Mucosa of descending colon (tissue), 3 donors: ENCODE measurements at regions not wholly inside any gene's neighbourhood (a gene's known extent, or its start where the extent isn't known, plus 50 kb on each side); places are given as distances from the start of the nearest gene placed in this dataset.

Experiments
- ATAC-seq: fragments of 200-7000 bp; cut with Tn5 transposase; one replicate; pipeline ENCODE4 v1.9.1; 2020; ENCODE audit warnings: mild to moderate bottlenecking, moderate library complexity
- DNase-seq, 3 donors: peaks; one replicate each; pipeline ENCODE4 v3.0.0-alpha.2; 2020
- H3K36me3 ChIP-seq: fragments of 200-600 bp; one replicate; pipeline ENCODE4 v1.8.0; 2021; ENCODE audit warnings: low read depth, mild to moderate bottlenecking
- H3K4me1 ChIP-seq: fragments of 200-600 bp; one replicate; pipeline ENCODE4 v1.8.0; 2021; ENCODE audit warnings: low read depth, mild to moderate bottlenecking
- H3K4me3 ChIP-seq: fragments of 200-600 bp; one replicate; pipeline ENCODE4 v1.8.0; 2021; ENCODE audit warnings: mild to moderate bottlenecking
- H3K9me3 ChIP-seq: fragments of 200-600 bp; one replicate; pipeline ENCODE4 v1.8.0; 2021; ENCODE audit warnings: mild to moderate bottlenecking
- intact Hi-C, 2 donors: fragments of 100-400 bp; cut with DNase I in 1 of 2; cut with micrococcal nuclease in 1 of 2; formaldehyde crosslinking; loops; one replicate each; pipeline versions ENCODE4 v1.11.0 to v1.11.1; 2022; cut with DNase I, micrococcal nuclease
- TF ChIP-seq, protein P1 (sequence below): fragments of 200-600 bp; IDR thresholded peaks from one replicate; pipeline ENCODE4 v1.8.0; 2022; ENCODE audit warnings: antibody characterized with exemption, mild to moderate bottlenecking
- donor health status: DM: no; HTN: no; CAD: no; lungs with moderate emphysema.
- donor health status: DM: no; HTN: no; CAD: no.
- donor health status: DM: no; HTN: yes; CAD: no.

DNA sequence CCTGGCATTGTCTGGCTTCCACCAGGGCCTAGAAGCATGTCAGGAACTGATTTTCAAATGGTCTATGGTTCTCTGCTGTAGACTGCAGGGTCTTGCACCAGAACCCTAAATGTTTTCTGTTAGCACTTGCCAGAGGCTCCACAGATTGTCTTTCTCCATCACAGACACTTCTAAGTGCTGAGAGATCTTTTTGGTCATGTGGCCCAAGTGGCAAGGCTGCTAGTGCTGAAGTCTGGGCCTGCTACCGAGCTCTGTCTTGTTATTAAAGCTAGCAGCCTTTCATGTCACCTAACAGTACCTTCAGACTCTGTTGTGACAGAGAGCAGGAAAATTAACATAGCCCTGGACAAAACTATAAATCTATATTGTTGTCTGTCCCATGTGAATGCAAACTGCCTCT, 120.7 kb upstream of the BACH2 start:
- TF ChIP-seq, protein P1, sequence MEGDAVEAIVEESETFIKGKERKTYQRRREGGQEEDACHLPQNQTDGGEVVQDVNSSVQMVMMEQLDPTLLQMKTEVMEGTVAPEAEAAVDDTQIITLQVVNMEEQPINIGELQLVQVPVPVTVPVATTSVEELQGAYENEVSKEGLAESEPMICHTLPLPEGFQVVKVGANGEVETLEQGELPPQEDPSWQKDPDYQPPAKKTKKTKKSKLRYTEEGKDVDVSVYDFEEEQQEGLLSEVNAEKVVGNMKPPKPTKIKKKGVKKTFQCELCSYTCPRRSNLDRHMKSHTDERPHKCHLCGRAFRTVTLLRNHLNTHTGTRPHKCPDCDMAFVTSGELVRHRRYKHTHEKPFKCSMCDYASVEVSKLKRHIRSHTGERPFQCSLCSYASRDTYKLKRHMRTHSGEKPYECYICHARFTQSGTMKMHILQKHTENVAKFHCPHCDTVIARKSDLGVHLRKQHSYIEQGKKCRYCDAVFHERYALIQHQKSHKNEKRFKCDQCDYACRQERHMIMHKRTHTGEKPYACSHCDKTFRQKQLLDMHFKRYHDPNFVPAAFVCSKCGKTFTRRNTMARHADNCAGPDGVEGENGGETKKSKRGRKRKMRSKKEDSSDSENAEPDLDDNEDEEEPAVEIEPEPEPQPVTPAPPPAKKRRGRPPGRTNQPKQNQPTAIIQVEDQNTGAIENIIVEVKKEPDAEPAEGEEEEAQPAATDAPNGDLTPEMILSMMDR, result no peak
- no peak for ATAC-seq
- no peaks in the 10 kb centered on the region for H3K4me1 ChIP-seq
- DNase-seq, result no peak
- intact Hi-C loops, result no loop called here
- no peak overlapping the region for H3K4me3 ChIP-seq
- H3K36me3 ChIP-seq, result no peaks in the 10 kb centered on the region
- no peaks in the 10 kb centered on the region for H3K9me3 ChIP-seq

DNA sequence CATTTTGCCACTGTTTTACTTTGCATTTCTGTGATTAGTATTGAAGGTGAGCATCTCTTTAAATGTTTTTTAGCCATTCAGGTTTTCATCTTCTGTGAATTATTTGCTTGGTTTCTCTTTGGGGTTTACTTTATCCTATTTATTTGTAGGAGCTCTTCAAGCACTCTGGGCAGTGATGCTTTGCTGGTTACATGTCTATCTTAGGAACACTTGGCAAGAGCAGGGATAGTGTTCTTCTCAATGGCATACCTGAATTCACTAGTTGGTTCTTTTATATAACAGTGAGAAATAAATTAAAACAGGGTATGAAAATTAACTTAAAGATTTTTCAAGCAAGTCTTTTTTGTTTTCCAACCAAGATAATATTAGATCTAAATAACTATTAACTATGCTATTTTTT, 119.7 kb upstream of the BACH2 start:
- intact Hi-C loops, result no loop called here

DNA sequence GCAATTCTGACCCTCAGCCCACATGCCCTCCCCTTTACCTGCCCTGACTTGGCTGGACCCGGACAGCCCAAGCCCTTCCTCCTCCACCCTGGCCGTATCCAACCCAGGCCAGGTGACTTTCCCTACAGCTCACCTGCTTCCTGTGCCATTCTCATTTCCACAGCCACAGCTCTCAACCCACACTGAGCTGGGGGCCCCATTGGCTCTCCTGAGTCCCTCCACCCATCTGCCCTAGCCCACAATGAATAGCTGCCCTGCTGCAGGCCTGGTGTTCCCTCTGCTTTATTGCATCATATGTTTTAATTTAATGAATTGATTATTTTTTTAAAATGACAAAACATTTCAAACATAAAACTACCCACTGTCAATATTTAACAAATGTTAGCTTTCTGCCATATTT, 118.5 kb upstream of the BACH2 start:
- no peak for ATAC-seq
- TF ChIP-seq, protein P1, result no peak
- intact Hi-C loops, result no loop called here

More for the DNA sequence above, 119.7 kb upstream of the BACH2 start:
- H3K4me3 ChIP-seq, result no peak overlapping the region
- TF ChIP-seq, protein P1, result no peak
- no peaks in the 10 kb centered on the region for H3K9me3 ChIP-seq
- no peaks in the 10 kb centered on the region for H3K36me3 ChIP-seq
- no peaks in the 10 kb centered on the region for H3K4me1 ChIP-seq
- DNase-seq, result no peak
- ATAC-seq, result no peak

DNA sequence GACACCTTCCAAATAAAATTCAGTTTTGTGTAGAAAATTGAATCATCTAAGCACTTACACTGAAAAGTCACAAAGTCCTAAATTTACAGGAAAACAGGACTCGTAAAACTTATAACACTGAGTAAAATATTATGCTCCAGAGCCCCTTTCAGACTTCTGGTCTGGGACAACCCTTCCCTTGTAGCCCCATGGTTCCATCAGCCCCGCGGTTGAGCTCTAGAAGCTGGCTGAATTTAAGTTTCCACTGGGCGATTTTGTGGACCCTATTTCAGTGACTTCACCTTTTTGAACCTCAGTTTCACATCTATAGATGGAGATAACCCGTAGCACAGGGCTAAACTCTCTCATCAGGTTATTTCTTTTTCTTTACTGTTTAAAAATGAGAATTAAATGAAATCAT, 117.7 kb upstream of the BACH2 start:
- Histone ChIP-seq H3K36me3 (no peaks in the 10 kb centered on the region), H3K4me1 (no peaks in the 10 kb centered on the region), H3K4me3 (no peak overlapping the region), H3K9me3 (no peaks in the 10 kb centered on the region)
- DNase-seq, result no peak
- intact Hi-C loops, result no loop called here
- TF ChIP-seq, protein P1, result no peak
- ATAC-seq, result no peak

More for the DNA sequence above, 118.5 kb upstream of the BACH2 start:
- H3K36me3 ChIP-seq, result no peaks in the 10 kb centered on the region
- DNase-seq, result no peak
- no peaks in the 10 kb centered on the region for H3K9me3 ChIP-seq
- H3K4me1 ChIP-seq, result no peaks in the 10 kb centered on the region
- no peak overlapping the region for H3K4me3 ChIP-seq

DNA sequence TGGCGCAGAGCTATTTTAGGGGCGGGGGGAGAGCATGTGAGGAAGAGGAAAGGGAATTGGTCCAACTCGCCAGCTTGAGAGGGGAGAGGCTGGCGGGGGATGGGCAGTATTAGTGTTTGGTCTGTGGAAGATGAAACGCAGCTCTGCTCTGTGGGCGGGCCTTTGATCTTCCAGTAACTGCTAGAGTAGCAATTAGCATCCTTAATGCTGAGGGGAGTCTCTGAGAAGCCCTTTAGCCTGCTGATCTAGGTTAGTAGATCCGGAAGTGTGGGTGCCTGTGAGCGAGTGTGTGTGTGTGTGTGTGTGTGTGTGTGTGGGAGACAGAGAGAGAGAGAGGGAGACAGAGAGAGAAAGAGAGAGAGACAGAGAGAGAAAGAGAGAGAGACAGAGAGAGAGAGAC, 117.2 kb upstream of the BACH2 start:
- ATAC-seq (peak; percentile 79), DNase-seq (peak; percentile 37 to 70 (median 49))
- intact Hi-C loops, result no loop called here
- H3K9me3 ChIP-seq, result no peaks in the 10 kb centered on the region
- no peaks in the 10 kb centered on the region for H3K36me3 ChIP-seq
- TF ChIP-seq, protein P1, result no peak
- no peak overlapping the region for H3K4me3 ChIP-seq
- no peaks in the 10 kb centered on the region for H3K4me1 ChIP-seq

DNA sequence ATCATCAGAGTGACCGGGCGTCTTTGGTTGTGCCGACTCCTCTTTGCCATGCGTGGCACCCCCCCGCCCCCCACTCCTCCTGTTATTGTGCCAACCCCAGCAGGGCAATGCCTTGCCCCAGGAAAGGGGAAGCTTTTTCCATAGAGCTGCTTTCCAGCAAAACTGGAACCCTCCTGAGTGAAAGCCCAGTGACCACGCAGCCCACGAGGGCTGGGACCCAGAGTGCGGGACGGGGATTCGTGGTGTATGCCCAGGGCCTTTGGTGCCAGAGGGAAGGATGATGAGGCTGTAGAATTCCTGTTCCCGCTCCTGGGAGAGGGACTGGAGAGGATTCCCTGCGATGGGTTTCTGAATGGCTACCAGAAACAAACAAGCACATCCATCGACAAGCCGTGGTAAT, 116.8 kb upstream of the BACH2 start:
- Histone ChIP-seq H3K36me3 (no peaks in the 10 kb centered on the region), H3K4me1 (no peaks in the 10 kb centered on the region), H3K4me3 (no peak overlapping the region), H3K9me3 (no peaks in the 10 kb centered on the region)
- intact Hi-C loops, result no loop called here
- TF ChIP-seq, protein P1, result no peak
- no peak for DNase-seq
- ATAC-seq, result no peak
